CD14-positive monocyte (primary cell): ENCODE measurements at regions not wholly inside any gene's neighbourhood (a gene's known extent, or its start where the extent isn't known, plus 50 kb on each side); places are given as distances from the start of the nearest gene placed in this dataset.

Source experiments
- DNase-seq, 3 donors: peaks; one replicate each; pipeline ENCODE4 v3.0.0-alpha.2; 2011 to 2022
- H2AFZ ChIP-seq: 2 replicates; pipeline ENCODE4 v1.6.0; 2012; ENCODE audit warnings: mild to moderate bottlenecking, low read depth, low read length, inconsistent platforms; ENCODE audit not compliant: insufficient read depth, poor library complexity, severe bottlenecking
- H3K27ac ChIP-seq, 2 donors: 1 replicate in 1 of 2; 2 replicates in 1 of 2; pipeline ENCODE4 v1.5.1; 2012 to 2013; ENCODE audit warnings: low read length in 2 of 2, control low read depth in 1 of 2, inconsistent platforms in 1 of 2, low read depth in 1 of 2, mild to moderate bottlenecking in 1 of 2
- H3K27me3 ChIP-seq, 2 donors: one replicate each; pipeline versions ENCODE4 v1.6.0 to v1.6.1; 2011 to 2013; ENCODE audit warnings: low read length in 2 of 2; ENCODE audit not compliant: control insufficient read depth in 2 of 2, insufficient read depth in 2 of 2
- H3K36me3 ChIP-seq, 2 donors: replicated peaks in 1 of 2; 1 replicate in 1 of 2; 2 replicates in 1 of 2; pipeline versions ENCODE4 v1.5.1 to v1.6.1; 2012 to 2013; ENCODE audit warnings: low read length in 2 of 2, control low read depth in 1 of 2, inconsistent platforms in 1 of 2, mild to moderate bottlenecking in 1 of 2; ENCODE audit not compliant: insufficient read depth in 2 of 2, control insufficient read depth in 1 of 2
- H3K4me1 ChIP-seq, 2 donors: 1 replicate in 1 of 2; 2 replicates in 1 of 2; pipeline versions ENCODE4 v1.5.1 to v1.6.1; 2012 to 2013; ENCODE audit warnings: low read length in 2 of 2, control low read depth in 1 of 2, inconsistent platforms in 1 of 2, mild to moderate bottlenecking in 1 of 2, moderate library complexity in 1 of 2; ENCODE audit not compliant: insufficient read depth in 2 of 2, control insufficient read depth in 1 of 2
- H3K4me2 ChIP-seq: replicated peaks from 2 replicates; pipeline ENCODE3; 2012; ENCODE audit warnings: low read length, moderate library complexity, mild to moderate bottlenecking; ENCODE audit not compliant: poor library complexity, severe bottlenecking; ENCODE audit errors: extremely low read depth
- H3K4me3 ChIP-seq, 3 experiments: fragments of 200-600 bp in 1 of 3; sonication (generic) in 1 of 3; replicated peaks in 1 of 3; 1 replicate in 2 of 3; 2 replicates in 1 of 3; pipeline ENCODE4 v1.5.1; 2011 to 2013; ENCODE audit warnings: low read length in 3 of 3, mild to moderate bottlenecking in 3 of 3, control low read depth in 2 of 3, low read depth in 2 of 3, inconsistent platforms in 1 of 3, moderate library complexity in 1 of 3
- H3K79me2 ChIP-seq: 2 replicates; pipeline ENCODE4 v1.6.0; 2012; ENCODE audit warnings: mild to moderate bottlenecking, control low read depth, inconsistent platforms, low read length, moderate library complexity; ENCODE audit not compliant: insufficient read depth
- H3K9ac ChIP-seq: 2 replicates; pipeline ENCODE4 v1.6.0; 2017; ENCODE audit warnings: low read length, mild to moderate bottlenecking; ENCODE audit not compliant: insufficient read depth, poor library complexity, severe bottlenecking
- H3K9me3 ChIP-seq, 2 donors: replicated peaks in 1 of 2; 1 replicate in 1 of 2; 2 replicates in 1 of 2; pipeline versions ENCODE4 v1.5.1 to v1.6.1; 2012 to 2013; ENCODE audit warnings: low read length in 2 of 2, control low read depth in 1 of 2; ENCODE audit not compliant: control insufficient read depth in 1 of 2, insufficient read depth in 1 of 2
- H4K20me1 ChIP-seq: 2 replicates; pipeline ENCODE4 v1.6.0; 2012; ENCODE audit warnings: mild to moderate bottlenecking, low read length, control low read depth, moderate library complexity; ENCODE audit not compliant: insufficient read depth
- H3K27ac Mint-ChIP-seq, 7 donors: one replicate each; pipeline ENCODE4 v1.8.0; 2020; ENCODE audit warnings: mild to moderate bottlenecking in 7 of 7, mixed read lengths in 7 of 7, moderate library complexity in 6 of 7, inconsistent platforms in 2 of 7
- H3K27me3 Mint-ChIP-seq, 3 donors: one replicate each; pipeline ENCODE4 v1.8.0; 2021 to 2022; ENCODE audit warnings: low read depth in 3 of 3, mild to moderate bottlenecking in 3 of 3, mixed read lengths in 3 of 3, moderate library complexity in 3 of 3, inconsistent platforms in 1 of 3
- H3K36me3 Mint-ChIP-seq, 2 donors: one replicate each; pipeline ENCODE4 v1.8.0; 2020; ENCODE audit warnings: mixed read lengths in 2 of 2, inconsistent platforms in 1 of 2, mild to moderate bottlenecking in 1 of 2
- H3K4me1 Mint-ChIP-seq: one replicate; pipeline ENCODE4 v1.8.0; 2020; ENCODE audit warnings: mild to moderate bottlenecking, mixed read lengths
- H3K4me3 Mint-ChIP-seq, 2 donors: one replicate each; pipeline ENCODE4 v1.8.0; 2020; ENCODE audit warnings: mild to moderate bottlenecking in 2 of 2, mixed read lengths in 2 of 2, moderate library complexity in 1 of 2
- H3K9me3 Mint-ChIP-seq, 7 donors: one replicate each; pipeline ENCODE4 v1.8.0; 2020 to 2022; ENCODE audit warnings: mixed read lengths in 7 of 7, mild to moderate bottlenecking in 6 of 7, moderate library complexity in 6 of 7, inconsistent platforms in 2 of 7
- WGBS: methylation state at CpG from one replicate; pipeline ENCODE4 v1.1.5; 2013; ENCODE audit warnings: missing lambda C conversion rate; ENCODE audit not compliant: insufficient coverage; 5-methylcytosine and 5-hydroxymethylcytosine counted together
- intact Hi-C, 2 donors: fragments of 100-400 bp; cut with micrococcal nuclease; formaldehyde crosslinking; loops; one replicate each; pipeline versions ENCODE4 v1.15.0 to v1.15.1; 2023
- TF ChIP-seq, protein P1 (sequence below): fragments of 200-600 bp; IDR thresholded peaks from one replicate; pipeline ENCODE4 v1.8.0; 2022; ENCODE audit warnings: antibody characterized with exemption, mild to moderate bottlenecking

DNA sequence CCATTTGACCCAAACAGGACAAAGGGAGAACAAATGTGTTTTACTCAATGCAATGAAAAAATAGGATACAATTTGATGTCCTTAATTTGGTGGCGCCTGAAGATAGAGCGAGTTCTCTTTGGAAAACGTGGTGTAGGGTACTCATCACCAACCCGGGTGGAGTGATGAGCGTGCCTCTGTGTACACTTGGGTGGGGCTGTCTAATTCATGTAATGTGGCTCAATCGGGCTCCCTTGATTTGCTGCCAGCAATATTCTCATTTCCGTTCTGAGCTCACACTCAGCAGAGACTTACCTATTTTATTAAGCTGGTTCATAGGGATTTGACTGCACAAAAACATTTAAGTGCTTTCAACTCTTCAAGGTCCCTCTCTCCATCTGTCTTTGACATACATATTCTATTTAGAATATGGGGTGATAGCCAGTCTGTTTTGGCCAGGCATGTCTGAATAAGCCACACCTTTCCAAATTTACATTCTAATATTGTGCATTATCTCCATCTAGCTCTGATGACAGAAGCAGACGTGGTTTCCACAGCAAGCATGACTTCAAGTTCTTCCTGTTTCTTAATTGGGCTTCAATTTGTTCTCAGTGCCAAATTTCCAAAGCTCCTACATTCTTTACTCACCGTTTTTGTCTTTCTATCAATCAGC, 162.5 kb downstream of the IRX2 start:
- Histone ChIP-seq H3K9ac (no peak overlapping the region), H4K20me1 (no peaks in the 10 kb centered on the region), H3K4me3 (no peak overlapping the region), H3K27me3 (no peaks in the 10 kb centered on the region), H3K4me1 (no peaks in the 10 kb centered on the region), H3K27ac (no peak overlapping the region), H3K36me3 (no peaks in the 10 kb centered on the region), H3K9me3 (peaks cover 21 to 48% of the 10 kb centered on the region in 2 donors), H3K4me2 (no peak overlapping the region), H3K79me2 (no peaks in the 10 kb centered on the region), H2AFZ (no peak overlapping the region)
- WGBS: 81% methylated on average over 6 of the region's 9 CpGs
- H3K9me3 Mint-ChIP-seq: peaks cover 3 to 22% (median 8%) of the 10 kb centered on the region in 7 donors
- H3K4me1 Mint-ChIP-seq: no peaks in the 10 kb centered on the region
- no peaks in the 10 kb centered on the region for H3K36me3 Mint-ChIP-seq
- no peak overlapping the region for H3K4me3 Mint-ChIP-seq
- TF ChIP-seq, protein P1, sequence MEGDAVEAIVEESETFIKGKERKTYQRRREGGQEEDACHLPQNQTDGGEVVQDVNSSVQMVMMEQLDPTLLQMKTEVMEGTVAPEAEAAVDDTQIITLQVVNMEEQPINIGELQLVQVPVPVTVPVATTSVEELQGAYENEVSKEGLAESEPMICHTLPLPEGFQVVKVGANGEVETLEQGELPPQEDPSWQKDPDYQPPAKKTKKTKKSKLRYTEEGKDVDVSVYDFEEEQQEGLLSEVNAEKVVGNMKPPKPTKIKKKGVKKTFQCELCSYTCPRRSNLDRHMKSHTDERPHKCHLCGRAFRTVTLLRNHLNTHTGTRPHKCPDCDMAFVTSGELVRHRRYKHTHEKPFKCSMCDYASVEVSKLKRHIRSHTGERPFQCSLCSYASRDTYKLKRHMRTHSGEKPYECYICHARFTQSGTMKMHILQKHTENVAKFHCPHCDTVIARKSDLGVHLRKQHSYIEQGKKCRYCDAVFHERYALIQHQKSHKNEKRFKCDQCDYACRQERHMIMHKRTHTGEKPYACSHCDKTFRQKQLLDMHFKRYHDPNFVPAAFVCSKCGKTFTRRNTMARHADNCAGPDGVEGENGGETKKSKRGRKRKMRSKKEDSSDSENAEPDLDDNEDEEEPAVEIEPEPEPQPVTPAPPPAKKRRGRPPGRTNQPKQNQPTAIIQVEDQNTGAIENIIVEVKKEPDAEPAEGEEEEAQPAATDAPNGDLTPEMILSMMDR: no peak
- no peak for DNase-seq
- intact Hi-C loops: no loop called here
- no peaks in the 10 kb centered on the region for H3K27me3 Mint-ChIP-seq
- no peak overlapping the region for H3K27ac Mint-ChIP-seq

DNA sequence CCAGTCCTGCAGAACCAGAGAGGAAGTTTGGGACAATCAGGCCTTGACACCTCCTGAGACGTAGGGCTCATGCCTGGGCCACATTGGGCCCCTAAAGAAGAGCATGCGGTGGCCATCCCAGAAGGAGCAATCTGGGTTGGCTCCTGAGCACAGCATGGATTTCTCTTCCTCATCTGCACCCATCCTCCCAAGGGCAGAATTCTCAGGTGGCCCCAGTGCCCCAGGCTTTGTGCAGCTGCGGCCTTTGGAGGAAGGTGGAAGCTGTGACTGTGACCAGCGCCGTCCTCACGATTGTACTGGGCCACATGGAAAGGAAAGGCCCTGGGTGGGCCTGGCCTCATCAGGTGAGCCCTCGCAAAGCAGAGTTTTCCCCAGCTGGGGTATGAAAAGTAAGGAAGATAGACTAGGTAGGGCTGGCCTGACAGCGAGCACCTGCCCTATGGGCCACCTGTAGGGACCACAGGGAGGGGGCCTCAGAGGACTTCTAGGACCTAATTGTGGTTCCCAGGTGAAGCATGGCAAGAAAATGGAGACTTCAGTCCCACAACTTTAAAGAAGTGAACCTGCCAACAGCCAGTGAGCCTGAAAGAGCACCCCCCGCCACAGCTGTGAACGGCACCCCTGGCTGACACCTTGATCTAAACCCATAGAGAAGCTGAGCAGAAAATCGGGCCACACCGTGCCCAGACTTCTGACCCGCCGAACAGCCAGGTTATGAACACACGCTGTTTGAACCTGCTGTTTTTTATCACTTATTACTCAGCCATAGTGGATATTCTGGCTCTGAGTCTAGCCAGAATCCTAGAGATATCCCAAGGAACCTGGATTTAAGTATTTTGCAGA, 164.1 kb downstream of the IRX2 start:
- Histone ChIP-seq H3K9me3 (peaks cover 34 to 59% of the 10 kb centered on the region in 2 donors), H3K36me3 (no peaks in the 10 kb centered on the region), H3K27ac (no peak overlapping the region), H4K20me1 (no peaks in the 10 kb centered on the region), H3K4me2 (no peak overlapping the region), H3K27me3 (no peaks in the 10 kb centered on the region), H3K9ac (no peak overlapping the region), H3K4me1 (no peaks in the 10 kb centered on the region), H3K79me2 (no peaks in the 10 kb centered on the region), H2AFZ (no peak overlapping the region), H3K4me3 (no peak overlapping the region)
- no peaks in the 10 kb centered on the region for H3K4me1 Mint-ChIP-seq
- H3K4me3 Mint-ChIP-seq: no peak overlapping the region
- H3K36me3 Mint-ChIP-seq: no peaks in the 10 kb centered on the region
- H3K27me3 Mint-ChIP-seq: no peaks in the 10 kb centered on the region
- DNase-seq: no peak
- H3K9me3 Mint-ChIP-seq: peaks cover 3 to 22% (median 8%) of the 10 kb centered on the region in 7 donors
- H3K27ac Mint-ChIP-seq: no peak overlapping the region
- 82% methylated on average over 14 of the region's 15 CpGs for WGBS
- intact Hi-C loops: no loop called here
- TF ChIP-seq, protein P1: no peak
